GM12801 (cell line): ENCODE measurements at regions not wholly inside any gene's neighbourhood (a gene's known extent, or its start where the extent isn't known, plus 50 kb on each side); places are given as distances from the start of the nearest gene placed in this dataset.

Experiments used
- TF ChIP-seq, protein P1 (sequence below): IDR thresholded peaks from one replicate; pipeline ENCODE4 v1.5.1; 2011; ENCODE audit warnings: control low read depth; ENCODE audit not compliant: insufficient read length; ENCODE audit errors: extremely low read depth

DNA sequence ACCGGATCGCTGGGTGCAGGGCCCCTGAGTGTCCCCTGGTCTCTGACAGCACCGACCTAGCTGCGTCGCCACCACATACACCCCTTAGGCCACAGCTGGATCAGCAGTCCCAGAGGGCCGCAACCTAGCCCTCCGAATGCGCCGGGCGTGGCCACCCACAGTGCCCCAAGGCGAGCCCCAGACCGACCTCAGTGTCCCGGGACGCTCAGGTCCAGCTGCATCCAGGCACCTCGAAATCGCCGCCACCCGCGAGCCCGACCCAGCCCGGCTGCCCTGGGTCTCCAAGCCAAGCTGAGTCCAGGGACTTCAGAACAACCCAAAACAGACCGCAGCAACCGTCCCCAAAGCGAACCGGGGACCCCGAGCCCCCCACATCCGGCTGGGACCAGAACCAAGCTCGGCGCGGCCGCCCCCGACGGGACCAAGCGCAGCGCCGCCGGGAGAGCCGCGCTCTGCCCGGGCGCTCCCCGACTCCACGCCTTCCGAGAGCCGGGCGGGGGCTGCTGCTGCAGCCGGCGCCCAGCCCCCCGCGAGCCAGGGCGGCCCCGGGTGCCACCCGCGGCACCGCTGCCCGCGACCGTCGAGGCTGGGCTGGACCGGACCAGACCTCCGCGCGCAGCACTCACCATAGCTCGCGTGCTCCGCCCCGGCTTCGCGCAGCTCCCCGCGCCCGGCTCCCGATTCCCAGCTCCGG, 54.6 kb upstream of the ECE1 start:
- TF ChIP-seq, protein P1, sequence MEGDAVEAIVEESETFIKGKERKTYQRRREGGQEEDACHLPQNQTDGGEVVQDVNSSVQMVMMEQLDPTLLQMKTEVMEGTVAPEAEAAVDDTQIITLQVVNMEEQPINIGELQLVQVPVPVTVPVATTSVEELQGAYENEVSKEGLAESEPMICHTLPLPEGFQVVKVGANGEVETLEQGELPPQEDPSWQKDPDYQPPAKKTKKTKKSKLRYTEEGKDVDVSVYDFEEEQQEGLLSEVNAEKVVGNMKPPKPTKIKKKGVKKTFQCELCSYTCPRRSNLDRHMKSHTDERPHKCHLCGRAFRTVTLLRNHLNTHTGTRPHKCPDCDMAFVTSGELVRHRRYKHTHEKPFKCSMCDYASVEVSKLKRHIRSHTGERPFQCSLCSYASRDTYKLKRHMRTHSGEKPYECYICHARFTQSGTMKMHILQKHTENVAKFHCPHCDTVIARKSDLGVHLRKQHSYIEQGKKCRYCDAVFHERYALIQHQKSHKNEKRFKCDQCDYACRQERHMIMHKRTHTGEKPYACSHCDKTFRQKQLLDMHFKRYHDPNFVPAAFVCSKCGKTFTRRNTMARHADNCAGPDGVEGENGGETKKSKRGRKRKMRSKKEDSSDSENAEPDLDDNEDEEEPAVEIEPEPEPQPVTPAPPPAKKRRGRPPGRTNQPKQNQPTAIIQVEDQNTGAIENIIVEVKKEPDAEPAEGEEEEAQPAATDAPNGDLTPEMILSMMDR, result no peak

DNA sequence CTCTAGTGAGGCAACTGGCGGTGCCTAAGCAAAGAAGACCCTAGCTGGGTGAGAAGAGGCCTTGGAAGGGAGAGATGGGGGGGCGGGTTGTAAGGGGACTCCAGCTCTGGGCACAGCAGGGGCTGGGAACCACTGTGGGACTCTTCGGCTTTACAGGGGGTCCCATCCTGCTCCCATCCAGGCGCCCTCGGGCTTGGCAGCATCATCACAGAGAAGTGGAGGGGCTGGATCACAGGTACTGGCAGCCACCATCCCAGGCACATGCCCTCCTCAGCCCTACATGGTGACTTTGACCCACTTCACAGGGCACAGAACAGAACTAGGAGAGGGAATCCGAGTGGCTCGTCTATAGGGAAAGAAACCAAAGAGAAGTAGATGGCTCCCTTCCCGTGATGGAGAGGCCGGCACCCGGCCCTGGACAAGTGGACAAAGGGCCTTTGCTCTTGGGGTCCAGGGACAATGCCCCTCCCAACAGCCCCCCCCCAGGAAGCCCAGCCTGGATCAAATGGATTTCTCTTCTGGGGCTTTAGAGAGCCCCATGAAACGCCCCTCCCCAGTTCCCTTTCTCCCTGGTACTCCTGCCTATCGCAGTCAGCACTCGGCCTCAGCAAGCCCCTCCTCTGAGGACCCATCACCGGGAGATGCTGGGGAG, 54.0 kb upstream of the ECE1 start:
- TF ChIP-seq, protein P1, result no peak

DNA sequence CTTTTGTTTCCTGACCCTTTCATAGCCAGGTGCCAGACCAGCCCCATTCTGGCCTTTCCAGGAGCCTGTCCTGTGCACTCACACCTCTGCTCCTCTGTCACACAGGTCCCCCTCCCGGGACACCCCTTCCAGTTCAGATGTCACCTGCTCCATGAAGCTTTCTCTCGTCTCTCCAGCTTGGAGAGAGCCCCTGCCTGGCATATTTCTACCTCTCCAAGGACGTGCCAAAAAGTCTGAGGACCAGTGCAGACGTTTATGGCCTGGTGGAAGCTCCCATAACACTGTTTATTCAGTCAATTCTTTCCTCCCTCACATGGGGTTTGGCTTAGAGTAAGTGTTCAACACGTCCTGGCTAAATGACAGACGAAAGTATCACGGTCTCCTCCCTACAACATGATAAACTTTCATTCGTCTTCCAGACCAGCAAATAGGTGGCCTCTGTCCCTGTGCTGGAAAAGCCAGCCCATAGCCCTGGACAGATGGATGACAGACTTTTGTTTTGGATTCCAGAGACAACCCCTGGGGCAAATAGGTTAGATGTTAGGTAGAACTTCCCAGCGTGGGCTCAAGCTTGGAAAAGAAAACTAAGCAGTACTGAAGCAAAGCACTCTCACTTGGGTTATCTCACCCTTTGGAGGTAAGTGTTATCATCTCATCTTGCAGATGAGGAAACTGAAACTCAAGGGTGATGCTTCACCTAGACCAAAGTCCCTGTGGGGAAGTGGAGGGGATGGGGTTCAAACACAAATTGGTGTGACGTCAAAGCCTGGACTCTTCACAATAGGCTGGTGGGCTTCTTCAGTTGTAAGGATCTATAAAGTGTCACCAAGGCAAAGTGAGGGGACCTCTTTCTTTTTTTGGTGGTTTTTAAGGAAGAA, 52.9 kb upstream of the ECE1 start:
- TF ChIP-seq, protein P1, result no peak

DNA sequence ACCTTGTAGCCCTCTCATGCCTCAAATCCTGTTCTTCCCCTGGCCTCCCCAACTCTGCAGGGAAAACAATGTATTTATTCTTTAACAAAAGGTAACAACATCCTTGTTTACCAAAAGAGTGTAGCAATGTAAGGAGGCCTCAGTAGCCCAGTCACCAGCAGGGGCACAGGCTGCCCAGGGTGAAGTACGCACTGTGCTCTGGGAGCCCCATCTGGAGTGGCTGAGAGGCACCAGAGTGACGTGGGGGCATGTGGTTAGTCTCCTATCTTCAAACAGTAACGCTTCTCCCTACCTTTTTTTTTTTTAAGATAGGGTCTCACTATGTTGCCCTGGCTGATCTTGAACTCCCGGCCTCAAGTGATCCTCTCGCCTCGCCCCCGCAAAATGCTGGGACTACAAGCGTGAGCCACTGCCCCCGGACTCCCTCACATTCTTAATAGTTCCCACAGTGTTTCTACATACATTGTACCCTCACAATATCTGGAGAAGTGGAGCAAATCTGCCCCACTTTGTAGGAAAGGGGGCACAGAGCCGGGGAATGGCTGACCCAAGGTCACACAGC, 51.3 kb upstream of the ECE1 start:
- TF ChIP-seq, protein P1, result no peak

DNA sequence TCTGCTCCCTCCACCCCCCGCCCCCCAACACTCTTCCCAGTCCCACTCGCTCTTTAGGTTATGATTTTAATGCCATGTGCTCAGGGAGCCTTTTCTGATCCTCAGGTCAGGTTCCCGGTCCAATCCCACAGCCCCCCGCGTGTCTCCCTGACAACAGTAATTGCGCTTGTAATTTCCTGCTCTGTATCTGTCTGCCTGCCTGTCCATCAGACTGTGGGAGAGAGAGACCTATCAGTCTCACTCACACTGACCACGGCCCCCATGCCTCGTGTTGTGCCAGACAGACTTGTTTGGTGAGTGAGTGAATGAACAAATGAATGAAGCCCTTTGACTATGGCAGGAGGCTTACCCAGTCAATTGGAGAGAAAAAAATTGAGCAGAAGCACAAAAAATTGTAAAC, 50.8 kb upstream of the ECE1 start:
- TF ChIP-seq, protein P1, result no peak

DNA sequence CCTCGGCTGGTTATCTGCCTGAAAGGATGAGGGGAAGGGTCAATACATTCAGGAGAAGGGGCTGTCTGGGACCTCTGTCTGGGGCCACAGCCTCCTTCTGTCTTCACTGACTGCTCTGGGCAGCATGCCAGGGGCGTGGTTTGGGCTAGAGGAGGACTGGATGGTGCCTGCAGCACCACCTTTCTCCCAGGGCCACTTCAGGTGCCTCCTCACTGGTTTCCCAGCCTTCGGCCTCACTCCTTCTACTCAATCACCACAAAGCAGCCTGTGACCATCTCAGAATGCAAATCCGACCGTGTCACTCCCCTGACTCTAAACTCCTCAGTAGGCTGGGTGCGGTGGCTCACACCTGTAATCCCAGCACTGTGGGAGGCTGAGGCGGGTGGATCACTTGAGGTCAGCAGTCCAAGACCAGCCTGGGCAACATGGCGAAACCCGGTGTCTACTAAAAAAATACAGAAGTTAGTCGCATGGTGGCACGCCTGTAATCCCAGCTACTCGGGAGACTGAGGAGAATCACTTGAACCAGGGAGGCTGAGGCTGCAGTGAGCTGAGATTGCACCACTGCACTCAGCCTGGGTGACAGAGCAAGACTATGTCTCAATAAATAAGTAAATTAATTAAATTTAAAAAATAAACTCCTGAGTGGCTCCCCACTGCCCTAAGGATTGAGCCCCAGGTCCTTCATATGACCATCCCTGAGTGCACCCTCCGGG, 50.1 kb upstream of the ECE1 start:
- TF ChIP-seq, protein P1, result no peak
